Gastroesophageal sphincter (tissue), 3 donors: ENCODE measurements at regions not wholly inside any gene's neighbourhood (a gene's known extent, or its start where the extent isn't known, plus 50 kb on each side); places are given as distances from the start of the nearest gene placed in this dataset.

ENCODE experiments used
- CTCF ChIP-seq, 4 experiments: fragments of 200-600 bp in 2 of 4; fragments of 450-650 bp in 2 of 4; sonication (generic) in 1 of 4; IDR thresholded peaks; one replicate each; pipeline ENCODE4 v1.5.1; 2017 to 2019; ENCODE audit warnings: antibody characterized with exemption in 4 of 4, mild to moderate bottlenecking in 2 of 4, moderate library complexity in 2 of 4
- POLR2A ChIP-seq, 2 donors: fragments of 450-650 bp; IDR thresholded peaks; one replicate each; pipeline ENCODE4 v1.6.1; 2017; ENCODE audit warnings: antibody characterized with exemption in 2 of 2, mild to moderate bottlenecking in 2 of 2, moderate library complexity in 1 of 2
- POLR2AphosphoS5 ChIP-seq: sonication (generic); formaldehyde crosslinking; IDR thresholded peaks from one replicate; pipeline ENCODE4 v1.6.1; 2017; ENCODE audit warnings: antibody characterized with exemption

GRCh38 chr14:101197595-101198397, 294.3 kb upstream of the RTL1 start:
- TF ChIP-seq CTCF (IDR thresholded peaks at IDR 0.05) (no peak), POLR2A (IDR thresholded peaks at IDR 0.05) (no peak), POLR2AphosphoS5 (no peak)
